ENCODE measurements at regions not wholly inside any gene's neighbourhood (a gene's known extent, or its start where the extent isn't known, plus 50 kb on each side); places are given as distances from the start of the nearest gene placed in this dataset.

GRCh38 chr5:3522491-3522890, 73.1 kb upstream of the IRX1 start:
- TF ChIP-seq, protein P1, sequence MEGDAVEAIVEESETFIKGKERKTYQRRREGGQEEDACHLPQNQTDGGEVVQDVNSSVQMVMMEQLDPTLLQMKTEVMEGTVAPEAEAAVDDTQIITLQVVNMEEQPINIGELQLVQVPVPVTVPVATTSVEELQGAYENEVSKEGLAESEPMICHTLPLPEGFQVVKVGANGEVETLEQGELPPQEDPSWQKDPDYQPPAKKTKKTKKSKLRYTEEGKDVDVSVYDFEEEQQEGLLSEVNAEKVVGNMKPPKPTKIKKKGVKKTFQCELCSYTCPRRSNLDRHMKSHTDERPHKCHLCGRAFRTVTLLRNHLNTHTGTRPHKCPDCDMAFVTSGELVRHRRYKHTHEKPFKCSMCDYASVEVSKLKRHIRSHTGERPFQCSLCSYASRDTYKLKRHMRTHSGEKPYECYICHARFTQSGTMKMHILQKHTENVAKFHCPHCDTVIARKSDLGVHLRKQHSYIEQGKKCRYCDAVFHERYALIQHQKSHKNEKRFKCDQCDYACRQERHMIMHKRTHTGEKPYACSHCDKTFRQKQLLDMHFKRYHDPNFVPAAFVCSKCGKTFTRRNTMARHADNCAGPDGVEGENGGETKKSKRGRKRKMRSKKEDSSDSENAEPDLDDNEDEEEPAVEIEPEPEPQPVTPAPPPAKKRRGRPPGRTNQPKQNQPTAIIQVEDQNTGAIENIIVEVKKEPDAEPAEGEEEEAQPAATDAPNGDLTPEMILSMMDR (IDR thresholded peaks at IDR 0.05), result no peak
- no peak for TF ChIP-seq POLR2A (IDR thresholded peaks at IDR 0.05)

All from thyroid gland (tissue), 4 donors.